SK-N-SH treated with all-trans-retinoic acid at 6 μM for 48 hours (cell line): ENCODE measurements at regions not wholly inside any gene's neighbourhood (a gene's known extent, or its start where the extent isn't known, plus 50 kb on each side); places are given as distances from the start of the nearest gene placed in this dataset.

Source experiments
- ATAC-seq: fragments of 200-7000 bp; cut with Tn5 transposase; 3 replicates; pipeline ENCODE4 v1.9.1; 2020; ENCODE audit warnings: mild to moderate bottlenecking, moderate library complexity
- ARNTL ChIP-seq: fragments of 450-650 bp; formaldehyde crosslinking; IDR thresholded peaks from 2 replicates; pipeline ENCODE4 v1.5.0; 2020; ENCODE audit warnings: low read depth, mild to moderate bottlenecking, moderate library complexity, borderline replicate concordance
- BACH2 ChIP-seq: fragments of 250-450 bp; sonication (Bioruptor Pico); IDR thresholded peaks from 2 replicates; pipeline ENCODE4 v1.9.0; 2021; ENCODE audit warnings: mild to moderate bottlenecking, borderline replicate concordance
- CSDC2 ChIP-seq: fragments of 250-450 bp; sonication (Bioruptor Pico); IDR thresholded peaks from 2 replicates; pipeline ENCODE4 v1.5.0; 2020; ENCODE audit warnings: mild to moderate bottlenecking, moderate library complexity
- ESRRG ChIP-seq: fragments of 250-450 bp; sonication (Bioruptor Pico); IDR thresholded peaks from 2 replicates; pipeline ENCODE4 v1.6.1; 2021; ENCODE audit warnings: mild to moderate bottlenecking
- GLIS3 ChIP-seq: fragments of 250-450 bp; sonication (Bioruptor Pico); IDR thresholded peaks from 2 replicates; pipeline ENCODE4 v1.5.0; 2020; ENCODE audit warnings: mild to moderate bottlenecking, moderate library complexity
- ISL1 ChIP-seq: fragments of 250-450 bp; sonication (Bioruptor Pico); IDR thresholded peaks from 2 replicates; pipeline ENCODE4 v2.1.2; 2022; ENCODE audit warnings: mild to moderate bottlenecking, moderate library complexity
- OSR1 ChIP-seq: fragments of 250-450 bp; sonication (Bioruptor Pico); IDR thresholded peaks from 2 replicates; pipeline ENCODE4 v1.8.0; 2022; ENCODE audit warnings: moderate library complexity, mild to moderate bottlenecking, inconsistent platforms
- POU6F1 ChIP-seq: fragments of 250-450 bp; sonication (Bioruptor Pico); IDR thresholded peaks from 2 replicates; pipeline ENCODE4 v1.8.0; 2021; ENCODE audit warnings: low read depth, mild to moderate bottlenecking, moderate library complexity, borderline replicate concordance
- PPARA ChIP-seq: fragments of 250-450 bp; sonication (Bioruptor Pico); IDR thresholded peaks from 2 replicates; pipeline ENCODE4 v1.5.0; 2020; ENCODE audit warnings: mild to moderate bottlenecking, borderline replicate concordance
- RARB ChIP-seq: fragments of 250-450 bp; sonication (Bioruptor Pico); IDR thresholded peaks from 2 replicates; pipeline ENCODE4 v1.8.0; 2021; ENCODE audit warnings: mild to moderate bottlenecking, moderate library complexity
- SNAI2 ChIP-seq: fragments of 250-450 bp; sonication (Bioruptor Pico); IDR thresholded peaks from 2 replicates; pipeline ENCODE4 v1.5.0; 2020; ENCODE audit warnings: mild to moderate bottlenecking, moderate library complexity
- TCF4 ChIP-seq: fragments of 250-450 bp; sonication (Bioruptor Pico); IDR thresholded peaks from 2 replicates; pipeline ENCODE4 v1.8.0; 2021; ENCODE audit warnings: mild to moderate bottlenecking, moderate library complexity, borderline replicate concordance
- TOX ChIP-seq: fragments of 250-450 bp; sonication (Bioruptor Pico); IDR thresholded peaks from 2 replicates; pipeline ENCODE4 v1.8.0; 2021; ENCODE audit warnings: mild to moderate bottlenecking, moderate library complexity, borderline replicate concordance
- ZFP3 ChIP-seq: fragments of 250-450 bp; sonication (Bioruptor Pico); IDR thresholded peaks from 2 replicates; pipeline ENCODE4 v1.5.0; 2020; ENCODE audit warnings: mild to moderate bottlenecking, moderate library complexity
- ZNF565 ChIP-seq: fragments of 450-650 bp; formaldehyde crosslinking; conservative IDR thresholded peaks from 2 replicates; pipeline ENCODE4 v1.5.0; 2020; ENCODE audit warnings: low read depth, mild to moderate bottlenecking, moderate library complexity
- ZNF8 ChIP-seq: fragments of 450-650 bp; formaldehyde crosslinking; IDR thresholded peaks from 2 replicates; pipeline ENCODE4 v1.5.0; 2020; ENCODE audit warnings: mild to moderate bottlenecking, moderate library complexity
- TF ChIP-seq, protein P1 (sequence below): fragments of 250-450 bp; sonication (Bioruptor Pico); IDR thresholded peaks from 2 replicates; pipeline ENCODE4 v1.5.1; 2021; ENCODE audit warnings: mild to moderate bottlenecking, moderate library complexity
- TF ChIP-seq, protein P2 (sequence below): fragments of 250-450 bp; sonication (Bioruptor Pico); IDR thresholded peaks from 2 replicates; pipeline ENCODE4 v1.8.0; 2020; ENCODE audit warnings: mild to moderate bottlenecking, moderate library complexity, borderline replicate concordance
- TF ChIP-seq, protein P3 (sequence below): fragments of 250-450 bp; sonication (Bioruptor Pico); IDR thresholded peaks from 2 replicates; pipeline ENCODE4 v1.5.1; 2020; ENCODE audit warnings: low read depth, mild to moderate bottlenecking, moderate library complexity
- TF ChIP-seq, protein P4 (sequence below): fragments of 250-450 bp; sonication (Bioruptor Pico); IDR thresholded peaks from 2 replicates; pipeline ENCODE4 v1.5.0; 2020; ENCODE audit warnings: mild to moderate bottlenecking, moderate library complexity

DNA sequence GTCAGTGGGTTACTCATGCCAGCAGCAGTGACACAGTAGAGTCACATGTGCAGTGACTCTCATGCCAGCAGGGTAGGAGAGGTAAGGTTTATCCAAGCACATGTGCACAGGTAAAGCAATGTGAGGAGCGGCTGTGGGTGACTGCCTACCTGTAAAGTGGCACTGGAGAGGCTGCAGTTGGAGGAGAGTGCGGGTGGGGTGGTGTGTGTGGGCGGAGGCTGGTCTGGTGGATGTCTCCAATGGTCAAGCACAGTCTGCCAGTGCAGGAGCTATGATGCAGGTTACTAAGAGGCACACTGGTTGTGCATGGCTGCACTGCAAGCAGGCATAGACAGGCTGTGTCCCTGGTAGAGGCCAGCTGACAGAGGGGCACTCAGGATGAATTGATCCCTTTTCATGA, 588.2 kb upstream of the FTMT start (continued):
- no peak for TF ChIP-seq POU6F1

- no peak for TF ChIP-seq ESRRG
- TF ChIP-seq ARNTL (CRISPR knock-in tag): no peak
- TF ChIP-seq, protein P1, sequence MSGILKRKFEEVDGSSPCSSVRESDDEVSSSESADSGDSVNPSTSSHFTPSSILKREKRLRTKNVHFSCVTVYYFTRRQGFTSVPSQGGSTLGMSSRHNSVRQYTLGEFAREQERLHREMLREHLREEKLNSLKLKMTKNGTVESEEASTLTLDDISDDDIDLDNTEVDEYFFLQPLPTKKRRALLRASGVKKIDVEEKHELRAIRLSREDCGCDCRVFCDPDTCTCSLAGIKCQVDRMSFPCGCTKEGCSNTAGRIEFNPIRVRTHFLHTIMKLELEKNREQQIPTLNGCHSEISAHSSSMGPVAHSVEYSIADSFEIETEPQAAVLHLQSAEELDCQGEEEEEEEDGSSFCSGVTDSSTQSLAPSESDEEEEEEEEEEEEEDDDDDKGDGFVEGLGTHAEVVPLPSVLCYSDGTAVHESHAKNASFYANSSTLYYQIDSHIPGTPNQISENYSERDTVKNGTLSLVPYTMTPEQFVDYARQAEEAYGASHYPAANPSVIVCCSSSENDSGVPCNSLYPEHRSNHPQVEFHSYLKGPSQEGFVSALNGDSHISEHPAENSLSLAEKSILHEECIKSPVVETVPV (CRISPR knock-in tag): no peak
- no peak for TF ChIP-seq PPARA (CRISPR knock-in tag)
- TF ChIP-seq RARB (CRISPR knock-in tag): no peak
- TF ChIP-seq ZFP3: no peak
- no peak for TF ChIP-seq TCF4 (CRISPR knock-in tag)
- TF ChIP-seq, protein P2, sequence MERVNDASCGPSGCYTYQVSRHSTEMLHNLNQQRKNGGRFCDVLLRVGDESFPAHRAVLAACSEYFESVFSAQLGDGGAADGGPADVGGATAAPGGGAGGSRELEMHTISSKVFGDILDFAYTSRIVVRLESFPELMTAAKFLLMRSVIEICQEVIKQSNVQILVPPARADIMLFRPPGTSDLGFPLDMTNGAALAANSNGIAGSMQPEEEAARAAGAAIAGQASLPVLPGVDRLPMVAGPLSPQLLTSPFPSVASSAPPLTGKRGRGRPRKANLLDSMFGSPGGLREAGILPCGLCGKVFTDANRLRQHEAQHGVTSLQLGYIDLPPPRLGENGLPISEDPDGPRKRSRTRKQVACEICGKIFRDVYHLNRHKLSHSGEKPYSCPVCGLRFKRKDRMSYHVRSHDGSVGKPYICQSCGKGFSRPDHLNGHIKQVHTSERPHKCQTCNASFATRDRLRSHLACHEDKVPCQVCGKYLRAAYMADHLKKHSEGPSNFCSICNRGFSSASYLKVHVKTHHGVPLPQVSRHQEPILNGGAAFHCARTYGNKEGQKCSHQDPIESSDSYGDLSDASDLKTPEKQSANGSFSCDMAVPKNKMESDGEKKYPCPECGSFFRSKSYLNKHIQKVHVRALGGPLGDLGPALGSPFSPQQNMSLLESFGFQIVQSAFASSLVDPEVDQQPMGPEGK (CRISPR knock-in tag): no peak
- no peak for TF ChIP-seq OSR1
- TF ChIP-seq, protein P3, sequence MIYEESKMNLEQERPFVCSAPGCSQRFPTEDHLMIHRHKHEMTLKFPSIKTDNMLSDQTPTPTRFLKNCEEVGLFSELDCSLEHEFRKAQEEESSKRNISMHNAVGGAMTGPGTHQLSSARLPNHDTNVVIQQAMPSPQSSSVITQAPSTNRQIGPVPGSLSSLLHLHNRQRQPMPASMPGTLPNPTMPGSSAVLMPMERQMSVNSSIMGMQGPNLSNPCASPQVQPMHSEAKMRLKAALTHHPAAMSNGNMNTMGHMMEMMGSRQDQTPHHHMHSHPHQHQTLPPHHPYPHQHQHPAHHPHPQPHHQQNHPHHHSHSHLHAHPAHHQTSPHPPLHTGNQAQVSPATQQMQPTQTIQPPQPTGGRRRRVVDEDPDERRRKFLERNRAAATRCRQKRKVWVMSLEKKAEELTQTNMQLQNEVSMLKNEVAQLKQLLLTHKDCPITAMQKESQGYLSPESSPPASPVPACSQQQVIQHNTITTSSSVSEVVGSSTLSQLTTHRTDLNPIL: no peak
- TF ChIP-seq TOX: no peak
- TF ChIP-seq SNAI2 (CRISPR knock-in tag): no peak
- no peak for TF ChIP-seq BACH2
- TF ChIP-seq ISL1 (CRISPR knock-in tag): no peak
- no peak for ATAC-seq
These were observed 587.1 kb upstream of the FTMT start for GRCh38 chr5:121264605-121265004.

DNA sequence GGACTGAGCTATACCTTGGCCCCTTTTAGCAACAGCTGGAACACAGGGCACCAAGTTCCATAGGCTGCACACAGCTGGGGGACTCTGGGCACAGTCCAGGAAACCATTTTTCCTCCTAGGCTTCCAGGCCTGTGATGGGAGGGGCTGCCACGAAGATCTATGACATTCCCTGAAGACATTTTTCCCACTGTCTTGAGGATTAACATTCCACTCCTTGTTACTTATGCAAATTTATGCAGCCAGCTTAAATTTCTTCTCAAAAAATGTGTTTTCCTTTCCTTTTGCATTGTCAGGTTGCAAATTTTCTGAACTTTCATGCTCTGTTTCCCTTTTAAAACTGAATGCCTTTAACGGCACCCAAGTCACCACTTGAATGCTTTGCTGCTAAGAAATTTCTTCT, 580.1 kb upstream of the FTMT start:
- no peak for TF ChIP-seq ARNTL (CRISPR knock-in tag)
- TF ChIP-seq ZNF8 (CRISPR knock-in tag): no peak
- TF ChIP-seq TCF4 (CRISPR knock-in tag): no peak
- TF ChIP-seq ZFP3: no peak
- no peak for TF ChIP-seq RARB (CRISPR knock-in tag)
- no peak for TF ChIP-seq POU6F1
- TF ChIP-seq ISL1 (CRISPR knock-in tag): no peak
- TF ChIP-seq PPARA (CRISPR knock-in tag): no peak
- TF ChIP-seq SNAI2 (CRISPR knock-in tag): no peak
- TF ChIP-seq OSR1: no peak
- no peak for TF ChIP-seq GLIS3 (CRISPR knock-in tag)
- TF ChIP-seq, protein P3: no peak
- no peak for TF ChIP-seq ESRRG
- TF ChIP-seq, protein P4, sequence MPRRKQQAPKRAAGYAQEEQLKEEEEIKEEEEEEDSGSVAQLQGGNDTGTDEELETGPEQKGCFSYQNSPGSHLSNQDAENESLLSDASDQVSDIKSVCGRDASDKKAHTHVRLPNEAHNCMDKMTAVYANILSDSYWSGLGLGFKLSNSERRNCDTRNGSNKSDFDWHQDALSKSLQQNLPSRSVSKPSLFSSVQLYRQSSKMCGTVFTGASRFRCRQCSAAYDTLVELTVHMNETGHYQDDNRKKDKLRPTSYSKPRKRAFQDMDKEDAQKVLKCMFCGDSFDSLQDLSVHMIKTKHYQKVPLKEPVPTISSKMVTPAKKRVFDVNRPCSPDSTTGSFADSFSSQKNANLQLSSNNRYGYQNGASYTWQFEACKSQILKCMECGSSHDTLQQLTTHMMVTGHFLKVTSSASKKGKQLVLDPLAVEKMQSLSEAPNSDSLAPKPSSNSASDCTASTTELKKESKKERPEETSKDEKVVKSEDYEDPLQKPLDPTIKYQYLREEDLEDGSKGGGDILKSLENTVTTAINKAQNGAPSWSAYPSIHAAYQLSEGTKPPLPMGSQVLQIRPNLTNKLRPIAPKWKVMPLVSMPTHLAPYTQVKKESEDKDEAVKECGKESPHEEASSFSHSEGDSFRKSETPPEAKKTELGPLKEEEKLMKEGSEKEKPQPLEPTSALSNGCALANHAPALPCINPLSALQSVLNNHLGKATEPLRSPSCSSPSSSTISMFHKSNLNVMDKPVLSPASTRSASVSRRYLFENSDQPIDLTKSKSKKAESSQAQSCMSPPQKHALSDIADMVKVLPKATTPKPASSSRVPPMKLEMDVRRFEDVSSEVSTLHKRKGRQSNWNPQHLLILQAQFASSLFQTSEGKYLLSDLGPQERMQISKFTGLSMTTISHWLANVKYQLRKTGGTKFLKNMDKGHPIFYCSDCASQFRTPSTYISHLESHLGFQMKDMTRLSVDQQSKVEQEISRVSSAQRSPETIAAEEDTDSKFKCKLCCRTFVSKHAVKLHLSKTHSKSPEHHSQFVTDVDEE (CRISPR knock-in tag): no peak
- TF ChIP-seq ZNF565 (CRISPR knock-in tag): no peak
- no peak for TF ChIP-seq CSDC2 (CRISPR knock-in tag)
- TF ChIP-seq BACH2: no peak
- TF ChIP-seq, protein P1 (CRISPR knock-in tag): no peak
- ATAC-seq: no peak
